NCI-H1417 (cell line): ENCODE measurements at regions not wholly inside any gene's neighbourhood (a gene's known extent, or its start where the extent isn't known, plus 50 kb on each side); places are given as distances from the start of the nearest gene placed in this dataset.

ENCODE experiments used
- DNase-seq, 3 experiments: peaks; one replicate each; lab custom pipeline; 2025; lab: John Stamatoyannopoulos, UW

GRCh38 chr11:116598556-116598955 lies 174.2 kb downstream of the BUD13 start:
- DNase-seq, result no peak

GRCh38 chr11:116598036-116598435 lies 174.8 kb downstream of the BUD13 start:
- no peak for DNase-seq

DNA sequence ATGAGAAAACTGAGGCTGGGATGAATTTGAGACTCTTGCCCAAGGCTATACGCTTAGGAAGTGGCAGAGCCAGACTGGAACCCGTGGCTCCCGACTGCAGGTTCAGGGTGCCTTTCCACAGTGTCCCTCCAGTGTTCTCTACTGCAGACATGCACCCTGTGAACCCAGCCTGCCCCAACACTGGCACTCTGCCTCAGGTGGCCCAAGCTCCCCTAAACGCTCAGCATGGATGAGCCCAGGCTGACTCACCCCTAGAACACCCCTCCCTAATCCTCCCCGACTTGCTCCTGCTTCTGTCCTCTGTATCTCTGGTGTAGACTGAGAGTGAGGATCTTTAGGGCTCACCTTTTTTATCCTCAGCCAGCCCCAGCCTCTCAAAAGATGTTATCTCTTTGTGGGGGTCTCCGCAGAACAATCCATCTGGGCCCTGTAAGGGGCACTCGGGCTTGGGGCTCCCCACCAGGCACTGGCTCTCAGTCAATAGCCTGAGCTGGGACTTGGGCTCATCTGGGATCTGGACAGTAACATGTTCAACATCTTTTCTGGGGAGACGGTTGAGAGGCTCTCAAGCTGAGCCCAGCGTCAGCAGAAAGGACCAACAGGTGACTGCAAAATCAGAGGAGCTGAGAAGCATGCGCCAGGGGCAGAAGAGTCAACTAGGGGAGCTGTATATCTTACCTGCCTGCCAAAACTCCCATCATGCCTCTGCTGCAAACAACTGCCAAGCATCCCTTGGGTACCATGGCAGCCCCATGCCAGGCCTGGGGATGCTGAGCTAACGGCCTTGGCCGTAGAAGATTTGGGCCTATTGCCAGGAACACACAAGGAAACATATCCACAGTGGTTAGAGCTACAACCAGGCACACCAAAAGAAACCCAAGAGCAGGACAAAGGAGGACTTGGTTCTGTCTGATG lies 176.2 kb downstream of the BUD13 start:
- peak in 1 of 3 experiments; percentile 50 for DNase-seq

DNA sequence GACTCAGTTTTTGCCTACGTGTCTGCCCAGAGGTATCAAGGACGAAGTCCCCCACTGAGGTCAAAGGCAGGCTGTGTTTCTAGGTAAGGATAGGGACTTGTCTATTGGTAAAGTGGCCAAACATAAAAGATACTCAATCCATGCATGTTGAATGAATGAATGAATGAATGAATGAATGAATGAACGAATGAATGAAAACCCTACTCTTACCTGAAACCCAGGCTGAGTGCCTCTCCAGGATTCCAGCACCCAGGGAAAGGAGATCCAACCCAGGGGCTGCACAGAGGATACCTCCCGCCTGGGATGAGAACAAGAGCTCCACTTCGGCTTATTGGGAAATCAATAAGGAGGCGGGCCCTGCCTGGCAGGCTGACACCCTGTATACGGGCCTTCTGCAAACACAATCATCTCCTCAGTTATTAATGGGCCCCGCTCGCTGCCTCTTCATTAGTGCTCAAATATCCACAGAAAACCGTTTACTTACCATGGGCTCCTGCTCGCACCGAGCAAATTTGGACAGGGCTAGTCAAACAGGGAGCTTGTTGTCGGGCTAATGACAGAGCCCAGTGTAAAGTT lies 177.4 kb downstream of the BUD13 start:
- DNase-seq, result peak; percentile 3 to 97 (median 88)

GRCh38 chr11:116590844-116591570 lies 181.8 kb downstream of the BUD13 start:
- no peak for DNase-seq

GRCh38 chr11:116589402-116589801 lies 183.4 kb downstream of the BUD13 start:
- DNase-seq, result no peak

GRCh38 chr11:116586392-116586791 lies 186.4 kb downstream of the BUD13 start:
- no peak for DNase-seq

GRCh38 chr11:116582571-116582970 lies 190.2 kb downstream of the BUD13 start:
- peak in 2 of 3 experiments; percentile 34 to 60 for DNase-seq

- peak in 1 of 3 experiments; percentile 48 for DNase-seq
These were observed 191.4 kb downstream of the BUD13 start for GRCh38 chr11:116581349-116581748.

- peak in 2 of 3 experiments; percentile 94 to 98 for DNase-seq
These were observed 192.0 kb downstream of the BUD13 start for GRCh38 chr11:116580799-116581198.

DNA sequence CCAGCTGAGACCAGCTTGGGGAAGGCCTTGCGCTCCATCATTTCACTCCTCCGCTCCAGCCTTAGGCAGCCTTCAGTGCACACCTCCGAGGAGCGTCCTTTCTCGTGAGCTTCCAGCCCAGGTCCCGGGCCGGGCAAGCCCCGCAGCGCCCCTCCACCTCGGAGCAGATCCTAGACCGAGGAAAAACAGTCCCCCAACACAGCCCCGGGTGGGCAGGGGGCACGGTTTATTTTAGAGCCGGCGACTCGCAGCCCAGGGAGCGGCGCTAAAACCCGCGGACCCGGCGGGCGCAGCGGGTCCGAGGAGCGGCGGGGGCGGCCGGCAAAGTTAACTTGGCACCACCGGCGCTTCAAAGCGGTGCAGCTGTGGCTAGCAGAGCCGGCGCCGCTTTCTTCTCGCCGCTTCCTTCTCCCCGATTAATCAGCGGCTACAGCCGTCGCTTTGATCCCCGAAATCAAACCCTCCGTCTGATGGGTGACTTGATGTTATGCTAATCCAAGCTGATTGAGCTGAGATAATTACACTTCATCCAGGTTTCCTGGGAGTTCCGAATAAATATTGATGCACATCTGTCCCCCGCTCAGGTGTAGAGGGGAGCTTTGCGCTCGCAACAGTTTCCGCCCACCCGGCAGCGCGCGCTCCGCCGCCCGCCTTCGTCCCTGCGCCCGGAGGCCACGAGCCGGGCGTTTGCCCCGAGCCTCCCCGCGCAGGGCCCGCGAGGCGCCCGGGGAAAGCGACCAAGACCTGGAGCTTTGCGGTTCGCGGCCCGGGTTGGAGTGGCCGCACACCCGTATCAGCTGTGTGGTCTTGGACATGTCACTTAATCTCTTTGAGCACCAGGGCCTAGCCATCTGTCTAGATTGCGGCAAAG lies 192.7 kb downstream of the BUD13 start:
- peak in 2 of 3 experiments; percentile 79 to 86 for DNase-seq

DNA sequence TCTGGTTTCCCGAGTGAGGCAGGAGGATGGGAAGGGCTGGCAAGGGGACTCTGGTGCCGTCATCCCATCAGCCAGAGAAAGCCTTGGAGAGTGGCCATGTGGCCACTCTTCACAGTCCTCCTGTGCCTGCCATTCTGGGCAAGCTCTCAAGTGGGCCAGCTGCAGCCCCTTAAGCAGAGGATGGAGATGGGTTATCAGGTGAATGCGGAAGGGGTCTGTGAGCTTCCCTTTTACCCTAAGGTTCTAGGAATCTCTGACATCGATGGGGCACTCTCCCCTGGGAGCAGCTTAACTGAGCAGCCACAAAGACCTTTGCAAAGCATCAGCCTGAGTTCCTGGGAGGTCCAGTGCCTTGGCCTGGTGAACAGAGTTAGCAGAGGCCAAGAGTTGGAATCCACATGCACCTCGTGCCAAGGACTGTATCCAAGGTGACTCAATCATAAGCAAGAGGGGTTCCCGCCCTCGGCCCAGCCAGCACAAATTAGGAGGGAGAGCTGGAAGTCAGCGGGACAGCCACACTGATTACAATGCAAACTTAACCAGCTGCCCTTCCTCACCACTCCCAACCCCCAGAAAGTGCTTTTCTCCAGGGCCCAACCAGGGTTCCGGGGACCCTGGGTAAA lies 193.6 kb downstream of the BUD13 start:
- peak in 1 of 3 experiments; percentile 41 for DNase-seq

GRCh38 chr11:116577956-116578355 lies 194.8 kb downstream of the BUD13 start:
- DNase-seq, result no peak

- DNase-seq, result peak in 1 of 3 experiments; percentile 17
These were observed 195.5 kb downstream of the BUD13 start for GRCh38 chr11:116577273-116577672.

GRCh38 chr11:116576526-116576925 lies 196.3 kb downstream of the BUD13 start:
- DNase-seq, result no peak

GRCh38 chr11:116567721-116568242 lies 205.0 kb downstream of the BUD13 start:
- no peak for DNase-seq

GRCh38 chr11:116563712-116564047 lies 209.1 kb downstream of the BUD13 start:
- DNase-seq, result no peak

GRCh38 chr11:116563028-116563711 lies 209.6 kb downstream of the BUD13 start:
- peak in 2 of 3 experiments; percentile 7 to 28 for DNase-seq

DNA sequence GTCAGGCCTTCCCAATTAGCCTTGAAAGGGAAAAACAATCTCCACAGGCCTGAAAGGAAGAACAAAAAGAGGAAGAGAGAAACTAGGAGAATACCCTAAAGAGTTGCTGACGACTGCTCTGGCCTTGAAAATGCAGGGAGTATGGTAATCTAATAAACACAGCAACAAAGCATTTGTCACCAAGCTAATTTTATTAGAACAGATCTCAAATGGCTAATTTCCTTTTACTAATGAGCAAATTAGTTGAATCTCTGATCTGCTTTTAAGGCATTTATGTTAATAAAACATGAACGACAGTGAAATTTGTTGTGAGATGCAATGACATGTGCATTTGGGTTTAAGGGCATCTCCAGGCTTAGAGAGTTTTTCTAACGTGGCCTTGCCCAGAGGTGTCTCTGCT lies 212.2 kb downstream of the BUD13 start:
- DNase-seq, result no peak

GRCh38 chr11:116558504-116559211 lies 214.1 kb downstream of the BUD13 start:
- no peak for DNase-seq
